HG02884 (cell line): ENCODE measurements at regions not wholly inside any gene's neighbourhood (a gene's known extent, or its start where the extent isn't known, plus 50 kb on each side); places are given as distances from the start of the nearest gene placed in this dataset.

Source experiments
- ATAC-seq: cut with Tn5 transposase; IDR thresholded peaks from one replicate; pipeline ENCODE4 v1.9.1; 2021; ENCODE audit warnings: mild to moderate bottlenecking, moderate library complexity; ENCODE audit not compliant: unreplicated experiment

GRCh38 chrX:107502316-107502715, 52.9 kb downstream of the FRMPD3 start:
- ATAC-seq = no peak

DNA sequence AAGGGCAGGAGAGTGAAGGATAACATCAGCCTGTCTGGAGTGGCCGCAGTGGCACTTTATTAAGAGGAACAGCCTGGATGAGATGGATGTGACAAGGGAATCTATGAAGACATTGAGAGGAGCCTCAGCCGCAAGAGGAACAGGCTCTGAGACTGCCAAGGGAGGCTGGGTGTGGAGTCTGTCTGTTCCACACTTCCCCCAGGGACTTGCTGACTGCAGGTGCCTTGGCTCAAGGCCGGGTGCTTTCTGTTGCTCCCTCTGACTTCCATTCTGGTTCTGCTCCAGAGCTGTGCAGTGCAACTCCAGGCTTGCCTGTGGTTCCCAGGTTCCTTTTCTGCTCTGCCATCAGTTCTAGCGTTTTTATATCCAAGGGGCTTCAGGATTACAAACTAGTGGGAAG, 54.6 kb downstream of the FRMPD3 start:
- no peak for ATAC-seq

GRCh38 chrX:107505223-107505622, 55.8 kb downstream of the FRMPD3 start:
- ATAC-seq = no peak

- no peak for ATAC-seq
Observed at GRCh38 chrX:107506596-107507031, 57.2 kb downstream of the FRMPD3 start.

- no peak for ATAC-seq
Observed at GRCh38 chrX:107507093-107507743, 57.8 kb downstream of the FRMPD3 start.

DNA sequence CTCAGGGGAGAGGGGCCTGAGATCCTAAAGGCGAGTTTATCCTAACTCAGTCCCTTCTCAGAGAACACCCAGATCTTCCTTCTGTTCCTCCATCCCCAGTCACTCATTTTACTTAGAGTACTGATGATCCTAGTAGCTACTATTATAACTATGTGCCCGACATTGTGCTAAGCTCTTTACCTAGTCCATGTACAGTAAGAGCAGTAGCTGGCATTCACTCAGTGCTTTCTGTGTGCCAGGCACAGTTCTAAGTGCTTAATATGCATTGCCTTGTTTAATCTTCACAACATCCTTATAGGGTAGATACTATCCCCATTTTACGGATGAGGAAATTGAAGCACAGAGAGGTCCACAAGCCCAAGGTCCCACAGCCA, 58.3 kb downstream of the FRMPD3 start:
- no peak for ATAC-seq

DNA sequence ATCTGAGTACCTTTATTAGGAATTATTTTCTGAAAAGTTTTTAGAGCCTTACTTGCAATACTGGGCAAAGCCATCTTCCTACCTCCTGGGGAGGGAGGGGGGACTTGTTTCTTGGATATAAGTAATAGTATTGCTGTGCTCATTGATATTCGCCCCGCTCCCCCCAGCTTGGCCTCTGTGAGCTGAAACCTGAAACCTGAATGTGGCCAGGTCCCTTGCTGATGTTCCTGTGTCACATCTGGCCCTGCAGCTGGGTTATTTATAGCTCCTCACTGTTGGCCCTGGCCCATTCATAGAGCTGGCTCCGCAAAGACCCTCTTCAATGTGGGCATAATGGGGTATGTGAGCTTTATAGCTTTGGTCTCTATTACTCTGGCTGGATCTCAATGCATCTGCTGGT, 59.5 kb downstream of the FRMPD3 start:
- ATAC-seq = no peak

GRCh38 chrX:107514944-107515343, 65.5 kb downstream of the FRMPD3 start:
- no peak for ATAC-seq

DNA sequence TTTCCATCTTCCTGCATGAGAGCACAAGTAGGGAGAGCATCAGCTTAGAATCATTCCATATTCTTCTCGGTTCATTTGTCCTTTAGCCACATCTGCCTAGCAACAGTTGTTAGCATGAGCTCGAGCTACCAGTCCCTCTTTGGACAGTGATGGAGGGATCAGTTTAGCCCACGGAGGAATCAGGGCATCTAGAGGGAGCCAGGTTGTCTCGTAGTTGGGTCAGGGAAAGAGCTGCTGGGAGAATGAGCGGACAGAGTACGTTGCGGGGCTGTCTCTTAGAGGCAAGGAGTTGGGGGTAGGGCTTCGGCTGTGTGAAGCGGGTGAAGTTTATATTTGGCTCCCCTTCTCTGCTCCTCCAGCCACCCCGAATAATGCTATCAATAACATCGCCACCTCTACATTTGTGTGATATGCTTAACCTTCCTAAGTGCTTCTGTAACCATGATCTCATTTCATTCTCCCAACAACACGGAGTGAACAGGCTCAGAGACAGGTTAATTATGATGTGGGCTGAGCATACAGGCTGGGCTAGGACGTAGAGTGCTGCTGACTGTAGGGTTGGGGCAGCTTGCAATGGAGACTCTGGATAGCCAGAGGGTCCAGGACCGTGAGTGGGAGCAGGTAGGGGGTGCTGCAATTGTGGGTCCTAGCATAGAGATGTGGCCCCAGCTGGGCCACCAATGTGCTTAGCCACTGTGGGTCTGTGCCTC, 72.6 kb downstream of the FRMPD3 start:
- no peak for ATAC-seq

GRCh38 chrX:107522901-107523300, 73.4 kb downstream of the FRMPD3 start:
- no peak for ATAC-seq

GRCh38 chrX:107526141-107526540, 76.7 kb downstream of the FRMPD3 start:
- ATAC-seq = no peak

DNA sequence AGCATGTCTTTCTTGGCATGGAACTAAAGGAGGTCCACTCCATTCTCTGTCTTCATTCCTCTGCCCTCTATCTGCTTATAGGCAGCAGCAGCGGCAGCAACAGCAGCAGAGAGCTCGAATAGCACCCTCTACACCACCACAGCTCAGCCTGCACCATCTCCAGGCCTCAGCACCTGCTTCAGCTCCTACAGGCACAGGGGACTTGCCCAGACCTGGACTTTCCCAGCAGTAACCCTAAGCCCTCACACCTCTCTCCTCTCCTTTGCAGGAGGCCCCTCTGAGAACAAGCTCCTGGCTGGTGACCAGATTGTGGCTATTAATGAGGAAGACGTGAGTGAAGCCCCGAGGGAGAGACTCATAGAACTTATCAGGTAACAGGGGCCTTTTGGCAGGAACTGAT, 80.7 kb downstream of the FRMPD3 start:
- ATAC-seq = no peak

DNA sequence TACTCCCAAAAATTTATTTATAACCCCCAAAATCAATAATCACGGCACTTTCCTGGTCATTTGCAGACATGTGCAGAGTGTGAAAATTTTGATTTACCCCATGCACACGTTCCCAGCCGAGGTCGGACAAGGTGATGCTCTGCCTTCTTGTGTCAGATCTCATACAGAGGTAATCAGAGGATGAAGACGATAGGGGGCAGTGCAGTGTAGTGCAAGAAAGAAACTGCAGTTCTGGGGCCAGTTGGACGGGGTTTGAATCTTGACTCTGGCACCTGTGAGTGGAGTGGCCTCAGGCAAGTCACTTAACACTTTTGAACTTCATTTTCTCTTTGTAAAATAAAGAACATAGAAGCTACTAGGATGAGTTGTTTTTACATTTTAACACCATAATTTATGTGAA, 88.4 kb downstream of the FRMPD3 start:
- peak; percentile 56 for ATAC-seq

- peak; percentile 56 for ATAC-seq
Observed at GRCh38 chrX:107541244-107541643, 87.1 kb upstream of the PRPS1 start.

DNA sequence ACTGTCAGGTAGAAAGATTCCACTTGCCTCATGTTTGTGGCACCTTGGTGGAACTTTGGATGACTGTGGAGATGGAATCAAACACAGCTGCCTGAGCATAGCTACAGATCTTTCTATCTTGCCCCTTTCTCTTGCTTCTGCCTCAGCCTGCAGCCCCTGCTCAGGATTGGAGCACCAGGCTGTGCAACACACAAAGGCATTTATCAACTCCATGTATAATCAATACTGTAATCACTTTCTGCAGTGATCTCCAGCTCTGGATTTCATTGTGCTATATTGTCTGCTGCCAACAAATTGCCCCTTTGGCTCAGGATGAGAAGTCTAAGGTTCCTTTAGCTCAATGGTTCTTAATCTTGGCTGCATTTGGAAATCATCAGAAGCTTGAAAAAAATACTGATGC, 86.3 kb upstream of the PRPS1 start:
- no peak for ATAC-seq

GRCh38 chrX:107542500-107542899, 85.8 kb upstream of the PRPS1 start:
- no peak for ATAC-seq

DNA sequence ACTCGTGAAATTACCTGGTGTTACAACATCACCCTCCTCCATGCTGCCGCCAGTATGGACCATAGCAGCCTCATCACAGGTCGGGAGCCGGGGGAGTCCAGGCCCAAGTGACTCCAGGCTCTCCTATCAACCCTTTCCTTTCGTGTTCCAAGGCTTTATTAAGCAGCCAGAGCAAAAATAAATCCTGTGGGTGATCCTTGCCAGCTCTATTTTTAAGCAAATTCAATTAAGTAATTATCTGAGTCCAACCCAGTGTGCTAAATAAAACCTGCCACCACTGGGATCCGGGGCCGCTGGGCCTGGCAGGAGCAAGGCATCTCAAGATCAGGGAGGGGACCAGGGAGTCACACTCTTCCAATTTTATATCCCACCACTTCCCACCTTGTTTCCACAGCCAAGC, 80.7 kb upstream of the PRPS1 start:
- no peak for ATAC-seq

- no peak for ATAC-seq
Observed at GRCh38 chrX:107548775-107549174, 79.5 kb upstream of the PRPS1 start.

DNA sequence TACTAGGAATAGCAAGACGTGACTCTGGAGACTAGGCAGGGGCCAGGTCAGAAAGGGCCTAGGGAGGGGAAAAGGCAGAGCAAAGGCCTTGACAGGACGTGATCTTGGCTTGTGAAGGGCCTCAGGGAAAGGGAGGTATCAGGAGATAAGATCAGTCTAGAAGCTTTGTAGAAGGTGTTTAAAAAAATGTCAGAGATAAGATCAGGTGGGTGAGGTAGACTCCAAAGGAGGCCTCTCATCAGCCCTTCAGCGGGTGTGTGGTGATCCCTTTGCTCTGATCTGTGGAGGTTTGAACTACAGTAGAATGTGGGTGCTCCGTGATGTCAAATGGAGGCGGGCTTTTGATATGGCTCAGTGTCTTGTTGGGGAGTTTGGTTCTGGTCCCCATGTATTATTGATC, 78.8 kb upstream of the PRPS1 start:
- no peak for ATAC-seq

GRCh38 chrX:107551546-107551945, 76.8 kb upstream of the PRPS1 start:
- ATAC-seq = no peak

GRCh38 chrX:107552930-107553329, 75.4 kb upstream of the PRPS1 start:
- ATAC-seq = no peak

DNA sequence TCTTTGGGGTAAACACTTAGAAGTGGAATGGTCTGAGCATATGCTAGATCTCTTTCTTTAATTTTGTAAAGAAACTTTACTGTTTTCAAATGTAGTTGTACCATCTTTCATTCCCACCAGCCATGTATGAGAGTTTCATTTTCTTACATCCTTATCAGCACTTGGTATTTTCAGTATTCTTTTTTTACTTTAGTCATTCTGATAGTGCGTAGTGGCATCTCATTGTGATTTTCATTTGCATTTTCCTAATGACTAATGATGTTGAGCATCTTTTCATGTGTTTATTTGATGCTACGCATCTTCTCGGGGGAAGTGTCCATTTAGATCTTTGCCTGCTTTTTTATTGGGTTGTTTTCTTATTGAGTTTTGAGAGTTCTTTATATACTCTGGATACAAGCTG, 71.3 kb upstream of the PRPS1 start:
- no peak for ATAC-seq

GRCh38 chrX:107559506-107559905, 68.8 kb upstream of the PRPS1 start:
- ATAC-seq = no peak
